HG03196 (cell line): ENCODE measurements at regions not wholly inside any gene's neighbourhood (a gene's known extent, or its start where the extent isn't known, plus 50 kb on each side); places are given as distances from the start of the nearest gene placed in this dataset.

Experiments
- ATAC-seq: cut with Tn5 transposase; IDR thresholded peaks from one replicate; pipeline ENCODE4 v1.9.1; 2021; ENCODE audit not compliant: unreplicated experiment

GRCh38 chr5:133665571-133665970, 53.2 kb upstream of the FSTL4 start:
- no peak for ATAC-seq

GRCh38 chr5:133664422-133664821, 52.1 kb upstream of the FSTL4 start:
- ATAC-seq: no peak

DNA sequence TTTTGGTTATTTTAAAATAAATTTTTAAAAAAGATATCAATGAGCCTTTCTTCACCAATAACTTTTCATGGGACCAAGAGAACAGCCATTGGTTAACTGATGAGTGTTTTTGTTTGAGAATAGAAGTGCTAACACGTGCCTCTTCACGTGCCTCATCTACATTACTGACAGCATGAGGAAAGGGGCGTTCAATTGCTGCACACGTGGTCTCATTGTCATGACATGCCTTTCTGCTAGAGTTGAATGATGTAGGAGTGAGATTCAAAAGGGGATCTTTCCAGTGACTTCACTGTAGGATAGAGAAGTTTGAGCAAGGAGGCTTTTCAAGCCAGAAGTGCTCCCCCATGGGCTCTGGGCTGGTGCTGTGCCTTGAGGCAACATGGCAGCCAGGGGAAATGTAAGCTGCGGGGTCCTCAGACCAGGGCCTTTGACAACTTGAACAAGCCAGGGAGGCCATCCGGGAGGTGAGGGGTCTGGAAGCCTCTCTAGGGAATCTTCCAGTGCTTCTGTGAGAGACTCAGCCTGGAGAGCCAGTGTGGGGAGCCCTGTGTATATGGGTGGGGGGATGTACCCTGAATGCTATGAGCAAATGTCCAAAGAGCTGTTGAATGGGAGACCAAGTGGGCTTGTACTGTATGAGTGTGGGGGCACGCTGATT, 51.2 kb upstream of the FSTL4 start:
- ATAC-seq: no peak

- no peak for ATAC-seq
Measured at GRCh38 chr5:133662578-133662977, 50.2 kb upstream of the FSTL4 start.
